ENCODE measurements at regions not wholly inside any gene's neighbourhood (a gene's known extent, or its start where the extent isn't known, plus 50 kb on each side); places are given as distances from the start of the nearest gene placed in this dataset.

DNA sequence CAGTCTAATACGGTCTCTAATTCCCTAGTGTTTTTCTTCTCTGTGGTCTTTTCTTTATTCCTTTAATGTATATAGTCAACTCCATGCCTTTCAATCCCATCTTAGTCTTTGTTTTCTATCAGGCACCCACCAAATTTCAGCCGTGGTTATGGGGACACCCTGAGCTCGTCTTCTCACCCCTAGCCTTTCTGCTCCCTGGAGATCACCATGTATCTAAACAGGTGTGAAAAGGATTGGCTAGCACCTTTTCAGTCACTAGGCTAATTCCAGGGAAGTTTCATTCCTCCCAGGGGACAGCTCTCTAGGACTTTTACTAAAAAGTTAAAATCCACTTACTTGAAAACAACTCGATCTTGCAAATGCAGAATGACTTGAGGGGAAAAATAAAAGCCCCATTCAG is 291.3 kb downstream of the ETNK1 start:
- DNase-seq, result no peak

DNA sequence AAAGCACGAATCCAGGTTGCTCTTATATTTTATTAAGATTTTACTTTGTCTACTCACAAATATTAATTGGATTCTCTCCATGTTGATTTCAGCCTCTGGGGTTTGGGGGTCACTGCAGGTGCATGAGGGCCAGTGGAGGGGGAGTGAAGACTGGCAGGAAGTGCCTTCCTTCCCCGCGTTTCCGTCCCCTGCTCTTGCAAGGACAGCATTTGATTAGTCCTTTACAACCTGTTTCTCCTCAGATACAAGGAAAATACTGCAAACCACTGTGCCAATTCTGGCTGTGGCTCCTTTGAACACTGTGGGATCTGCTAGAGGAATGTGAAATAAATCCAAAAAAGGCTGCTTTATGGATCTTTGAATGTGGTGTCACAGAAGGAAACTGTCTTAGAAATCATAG is 291.8 kb downstream of the ETNK1 start:
- no peak for DNase-seq

DNA sequence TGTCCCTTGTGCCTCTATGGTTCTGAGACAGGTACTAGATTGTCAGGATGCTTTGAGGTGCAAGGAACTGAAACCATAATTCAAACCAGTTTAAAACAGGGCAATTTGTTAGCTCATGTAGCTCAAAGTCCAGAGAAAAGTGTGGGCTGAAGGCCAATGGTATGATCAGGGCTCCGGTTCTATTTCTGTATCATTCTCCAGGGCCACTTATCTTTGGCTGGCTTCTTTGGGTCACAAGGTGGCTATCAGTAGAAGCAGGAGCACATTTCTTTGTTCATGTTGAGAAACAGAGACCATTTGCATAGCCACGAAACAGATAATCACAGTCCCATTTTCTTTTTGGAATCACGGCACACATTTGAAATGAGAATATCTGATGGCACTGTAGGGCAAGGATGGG is 294.9 kb downstream of the ETNK1 start:
- no peak for DNase-seq

DNA sequence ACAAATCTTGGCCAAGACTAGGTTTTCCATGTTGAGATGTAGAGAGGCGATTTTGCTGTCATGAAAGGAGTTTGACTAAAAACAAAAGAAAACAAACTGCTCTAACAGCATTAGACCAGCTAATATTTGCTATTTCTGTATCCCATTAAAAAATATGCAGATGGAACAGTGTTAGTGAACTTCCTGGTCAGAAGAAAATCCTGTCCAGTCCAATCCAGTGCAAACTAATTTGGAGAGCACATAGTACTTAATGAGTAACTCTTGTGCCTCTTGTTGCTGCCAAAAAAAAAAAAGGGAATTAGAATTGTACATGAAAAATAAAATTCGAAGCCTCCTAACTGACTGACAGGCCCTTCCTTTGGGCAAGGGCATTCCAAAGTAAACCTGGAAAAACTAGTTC is 298.8 kb downstream of the ETNK1 start:
- DNase-seq, result no peak

DNA sequence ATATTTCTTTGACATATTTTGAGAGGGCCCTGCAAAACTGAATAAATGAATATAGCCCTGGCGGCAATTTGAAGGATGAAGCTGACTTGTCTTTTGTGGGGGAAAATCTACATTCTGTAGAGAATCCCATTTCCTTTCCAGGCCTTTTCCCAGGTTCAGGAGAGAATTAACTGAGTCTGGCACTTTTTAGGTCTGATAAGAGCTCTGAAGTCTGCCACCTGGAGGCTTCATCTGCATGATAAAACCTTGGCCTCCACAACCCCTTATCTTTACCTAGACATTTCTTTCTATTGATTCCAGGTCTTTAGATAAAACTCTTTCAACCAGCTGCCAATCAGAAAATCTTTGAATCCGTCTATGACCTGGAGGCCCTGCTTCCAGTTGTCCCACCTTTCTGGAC is 299.4 kb downstream of the ETNK1 start:
- no peak for DNase-seq

DNA sequence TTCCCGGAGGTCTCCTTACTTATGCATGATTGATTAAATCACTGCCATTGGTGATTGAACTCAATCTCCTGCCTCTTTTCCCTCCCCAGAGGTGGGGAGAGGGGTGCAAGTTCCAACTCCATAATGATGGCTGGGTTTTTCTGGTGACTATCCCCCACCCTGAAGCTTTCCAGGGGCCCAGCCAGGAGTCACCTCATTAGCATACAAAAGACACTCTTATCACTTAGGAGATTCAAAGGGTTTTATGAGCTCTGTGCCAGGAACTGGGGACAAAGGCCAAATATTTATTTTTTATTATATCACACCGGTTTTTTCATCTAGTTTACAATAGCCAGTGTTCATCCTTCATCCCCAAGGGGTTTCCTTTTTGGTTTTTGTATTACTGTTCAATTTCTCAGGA is 300.7 kb downstream of the ETNK1 start:
- no peak for DNase-seq

DNA sequence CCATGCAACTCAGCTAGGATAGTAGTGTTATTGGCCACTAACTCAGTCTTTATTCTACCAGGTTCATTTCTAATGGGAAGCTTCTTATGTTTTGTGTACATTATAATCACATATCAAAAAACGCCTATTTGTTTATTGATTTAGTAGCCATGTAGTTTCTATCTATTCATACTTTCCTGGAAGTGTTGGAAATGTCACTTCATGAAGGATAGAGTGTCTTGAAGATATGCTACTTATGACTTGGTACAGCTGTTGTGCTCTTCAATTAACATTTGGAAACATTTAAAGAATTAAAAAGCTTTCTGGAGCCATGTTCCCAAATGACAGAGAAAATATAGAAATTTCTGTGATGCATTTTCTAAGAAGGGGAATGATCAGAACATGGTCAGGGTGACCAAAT is 307.5 kb downstream of the ETNK1 start:
- no peak for DNase-seq

DNA sequence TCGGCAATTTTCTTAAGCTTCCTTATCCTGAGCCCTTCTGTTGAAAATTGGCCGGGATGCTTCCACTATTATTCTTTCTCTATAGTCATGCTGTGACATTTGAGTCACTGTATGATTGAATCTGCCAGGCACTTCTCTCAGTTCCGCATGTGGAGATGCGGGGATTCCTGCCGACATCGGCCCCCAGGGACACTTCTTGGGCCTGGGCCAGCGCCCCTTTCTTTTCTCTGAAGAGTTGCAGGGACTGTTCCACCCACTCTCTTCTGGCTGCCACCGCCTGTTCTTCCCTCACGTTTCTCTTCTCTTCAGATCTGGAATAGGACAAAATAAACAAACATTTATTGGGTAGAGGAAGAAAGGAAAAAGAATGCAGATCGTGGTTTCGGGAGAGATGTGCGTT is 310.1 kb downstream of the ETNK1 start:
- no peak for DNase-seq

DNA sequence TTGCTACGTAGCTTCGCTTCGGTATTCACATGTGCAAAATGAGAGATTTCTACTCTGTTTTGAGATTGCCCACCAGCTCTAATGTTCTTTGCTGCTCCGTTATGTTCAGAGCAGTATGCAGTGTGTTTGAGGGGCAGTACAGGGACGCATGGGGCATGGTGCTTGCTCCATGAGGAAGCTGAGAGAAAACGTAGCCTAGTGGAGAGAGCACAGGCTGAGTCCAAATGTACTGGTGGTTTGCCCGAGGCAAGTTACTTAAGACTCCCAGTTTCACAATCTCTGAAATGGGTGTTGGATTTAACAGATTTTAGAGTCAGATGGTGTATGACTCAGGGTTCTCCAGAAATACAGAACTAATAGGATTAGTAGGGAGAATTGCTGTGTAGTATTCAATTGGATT is 310.5 kb downstream of the ETNK1 start:
- no peak for DNase-seq

DNA sequence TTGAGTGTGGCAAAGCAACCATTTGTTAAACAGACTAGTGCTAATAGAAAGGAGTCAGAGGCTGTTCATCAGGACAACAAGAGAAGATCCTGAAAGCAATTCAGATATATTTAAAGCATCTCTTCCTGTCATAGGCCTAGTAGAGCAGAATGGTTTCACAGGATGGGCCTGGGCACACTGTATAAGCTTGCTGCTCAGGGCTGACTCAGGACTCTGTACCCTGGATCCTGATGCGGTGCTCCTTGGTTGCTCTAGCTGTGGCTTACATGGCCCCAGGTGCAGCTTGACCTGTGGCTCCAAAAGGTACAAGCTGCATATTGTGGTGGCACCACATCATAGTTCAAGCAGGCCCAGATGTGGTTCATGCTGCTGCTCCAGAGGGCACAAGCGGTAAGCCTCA is 313.4 kb downstream of the ETNK1 start:
- DNase-seq, result no peak

DNA sequence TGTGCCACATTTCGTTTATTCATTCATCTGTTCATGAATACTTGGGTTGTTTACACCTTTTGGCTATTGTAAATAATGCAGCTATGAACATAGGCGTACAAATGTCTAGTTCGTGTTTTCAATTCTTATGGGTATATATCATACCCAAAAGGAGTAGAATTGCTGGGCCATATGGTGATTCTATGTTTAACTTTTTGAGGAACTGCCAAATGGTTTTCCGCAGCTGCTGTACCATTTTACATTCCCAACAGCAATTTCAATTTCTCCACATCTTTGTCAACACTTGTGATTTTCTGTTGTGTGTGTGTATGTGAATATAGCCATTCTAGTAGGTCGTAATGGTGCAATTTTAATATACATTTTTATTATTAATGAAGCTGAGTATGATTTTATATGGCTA is 326.2 kb downstream of the ETNK1 start:
- no peak for DNase-seq

DNA sequence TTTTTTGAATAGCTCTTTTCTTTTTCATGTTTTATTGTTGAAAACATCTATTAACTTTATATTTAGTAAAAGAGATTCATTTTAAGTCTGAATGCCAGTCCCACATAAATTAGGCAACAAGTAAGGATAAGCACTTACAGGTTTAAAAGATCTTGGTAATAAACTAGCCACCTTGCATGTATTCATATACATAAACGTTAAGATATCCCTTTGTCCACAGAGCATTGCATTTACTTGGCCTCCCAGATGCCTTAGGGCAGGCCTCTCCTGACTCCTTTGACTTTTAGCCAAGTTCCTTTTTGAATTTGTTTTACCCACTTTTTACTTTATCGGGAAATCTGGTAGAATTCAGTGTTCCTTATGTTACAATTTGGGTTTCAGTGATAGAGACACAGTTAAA is 331.7 kb downstream of the ETNK1 start:
- no peak for DNase-seq

DNA sequence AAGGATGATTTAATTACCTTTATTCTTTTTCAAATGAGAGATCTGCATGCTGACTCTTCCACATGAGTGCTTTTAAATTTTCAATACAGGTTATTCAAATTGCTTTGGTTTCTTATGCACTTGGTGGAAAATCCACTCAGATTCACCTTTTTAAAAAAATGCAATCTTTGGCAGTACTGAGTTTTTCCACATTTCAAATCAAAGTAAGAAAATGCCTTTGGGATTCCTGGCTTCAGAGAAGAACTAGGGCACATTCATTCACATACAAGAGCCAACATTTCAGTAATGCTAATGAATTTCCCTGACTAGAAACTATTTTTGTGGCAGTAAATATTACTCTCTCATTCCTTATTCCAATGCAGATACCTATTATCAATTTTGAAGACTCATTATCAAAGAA is 342.2 kb downstream of the ETNK1 start:
- no peak for DNase-seq

DNA sequence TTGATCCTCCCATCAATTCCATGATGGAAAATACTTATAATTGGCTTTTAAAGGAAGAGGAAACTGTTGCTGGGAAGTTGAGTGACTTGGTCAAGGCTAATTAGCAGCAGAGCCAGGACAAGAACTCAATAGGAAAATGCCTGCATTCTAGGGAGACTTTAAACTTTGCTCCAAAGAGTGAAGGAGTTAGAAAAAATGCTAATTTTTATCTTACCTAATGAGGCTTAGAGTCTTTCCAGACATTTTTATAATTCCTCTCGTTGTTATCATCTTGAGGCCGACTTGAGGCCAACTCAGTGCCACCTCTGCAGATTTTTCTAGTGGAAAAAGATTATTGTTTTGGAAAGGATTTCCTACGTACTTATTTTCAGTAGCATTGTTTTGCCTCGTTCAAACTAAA is 344.6 kb downstream of the ETNK1 start:
- DNase-seq, result no peak

DNA sequence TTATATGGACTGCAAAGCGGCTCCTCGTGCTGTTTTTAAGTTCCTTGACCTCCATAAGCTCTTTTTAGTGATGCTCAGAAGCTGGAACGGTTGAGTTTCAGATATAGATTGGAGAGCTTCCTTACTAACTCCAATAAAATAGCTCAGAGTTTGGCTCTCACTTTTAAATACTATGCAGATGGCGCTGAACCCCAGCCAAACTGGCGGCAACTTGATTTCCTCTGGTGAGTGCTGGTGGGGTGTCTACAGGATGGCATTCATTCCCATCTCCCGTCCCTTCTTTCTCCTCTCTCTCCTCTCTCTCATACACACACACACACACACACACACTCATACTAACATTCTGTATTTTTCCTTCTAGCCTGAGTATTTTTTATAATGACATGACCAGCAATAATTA is 346.3 kb downstream of the ETNK1 start:
- no peak for DNase-seq

DNA sequence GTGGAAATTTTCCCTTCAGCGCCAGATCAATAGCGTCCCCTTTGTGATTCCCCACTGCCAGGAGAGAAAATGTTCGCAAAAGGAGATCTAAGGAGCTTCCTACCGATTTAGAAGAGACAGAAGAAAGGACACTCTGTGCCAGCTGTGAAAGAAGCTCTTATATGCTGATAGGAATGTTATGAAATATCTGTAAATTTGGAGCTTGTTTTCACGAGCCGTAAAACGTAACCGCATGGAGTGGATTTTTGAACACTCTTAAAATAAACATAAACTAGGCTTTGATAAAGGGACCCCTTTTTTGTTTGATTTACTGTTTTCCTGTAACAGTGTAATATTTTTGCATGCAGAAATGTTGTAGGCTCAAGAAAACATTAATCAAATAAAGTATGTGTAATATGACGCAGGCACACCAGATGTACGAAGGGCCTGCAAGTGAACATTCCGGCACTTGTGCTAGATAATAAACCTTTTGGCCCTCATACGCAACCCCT is 346.8 kb downstream of the ETNK1 start:
- no peak for DNase-seq

DNA sequence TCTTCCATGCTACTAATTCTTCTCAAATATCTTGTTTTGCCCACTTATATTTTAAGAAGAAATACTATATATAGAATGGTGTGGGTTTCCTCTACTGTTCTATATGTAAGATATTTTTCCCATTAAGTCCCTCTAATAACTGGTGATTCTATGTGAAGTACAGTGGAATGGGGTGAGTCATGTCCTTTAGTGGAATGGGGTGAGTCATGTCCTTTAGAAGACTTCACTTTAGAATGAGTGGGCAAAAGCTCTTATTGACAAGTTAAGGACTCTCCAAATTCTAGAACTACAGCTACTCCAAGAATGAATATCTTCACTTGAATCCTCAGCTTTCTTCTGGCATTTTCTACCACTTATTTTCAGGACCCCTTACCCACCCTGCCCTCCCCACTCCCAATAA is 349.9 kb downstream of the ETNK1 start:
- no peak for DNase-seq

DNA sequence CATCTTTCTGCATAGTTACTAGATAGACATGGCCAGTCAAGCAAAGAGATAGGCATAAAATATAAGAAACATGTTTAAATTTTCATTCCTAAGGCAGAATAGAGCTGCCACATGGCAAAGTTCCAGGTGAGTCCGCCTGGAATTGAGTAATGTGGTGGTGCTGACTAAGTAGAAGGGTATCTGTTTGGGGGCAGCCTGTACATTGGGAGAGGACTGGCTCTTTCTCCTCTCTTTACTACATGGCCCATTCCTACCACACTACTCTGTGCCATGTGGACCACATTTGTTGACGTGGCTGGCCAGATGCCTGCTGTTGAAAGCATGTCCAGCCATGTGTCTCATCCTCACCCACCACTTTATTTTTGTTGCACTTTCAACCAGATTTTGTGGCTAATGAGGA is 354.0 kb downstream of the ETNK1 start:
- DNase-seq, result no peak

DNA sequence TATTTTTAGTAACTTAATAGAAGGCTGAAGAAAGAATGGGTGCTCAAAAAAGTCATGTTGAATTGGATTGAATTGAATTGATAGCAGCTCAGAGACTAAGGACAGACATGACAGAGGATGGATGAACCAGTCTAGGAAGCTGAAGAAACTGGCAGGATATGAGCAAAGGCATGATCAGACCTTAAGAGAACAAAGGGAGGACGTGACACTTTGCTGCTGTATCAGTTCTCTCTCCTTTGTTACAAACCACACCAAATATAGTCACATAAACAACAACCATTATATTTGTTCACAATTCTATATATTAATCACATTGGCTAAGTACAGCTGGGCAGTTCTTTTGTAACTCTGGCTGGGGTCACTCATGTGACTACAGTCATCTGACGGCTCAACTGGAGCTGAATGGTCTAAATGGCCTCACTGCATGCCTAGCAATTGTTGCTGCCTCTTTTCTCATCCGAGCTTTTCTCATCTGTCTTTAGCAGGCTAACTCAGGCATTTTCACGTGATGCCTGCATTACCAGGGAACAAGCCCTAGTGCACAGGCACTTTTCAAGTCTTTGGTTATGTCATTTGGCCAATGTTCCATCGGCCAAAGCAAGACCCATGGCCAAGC is 355.0 kb downstream of the ETNK1 start:
- DNase-seq, result no peak

DNA sequence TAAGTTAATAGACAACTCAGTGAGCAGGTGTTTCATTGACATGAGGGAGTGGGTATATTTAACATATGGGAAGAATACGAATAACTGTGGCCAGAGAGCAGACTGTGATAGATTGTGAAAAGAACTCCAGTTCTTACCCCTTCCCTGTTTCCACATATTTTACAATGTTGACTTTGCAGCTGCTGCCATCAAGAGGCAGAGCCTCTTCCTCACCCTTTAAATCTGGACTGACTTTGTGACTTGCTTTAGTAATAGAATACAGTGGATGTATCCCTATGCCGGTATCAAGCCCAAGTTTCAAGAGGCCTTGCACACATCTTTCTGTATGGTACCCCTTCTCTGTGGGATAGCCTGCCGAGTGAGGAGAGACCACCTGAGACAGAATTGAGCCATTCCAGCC is 356.7 kb downstream of the ETNK1 start:
- DNase-seq, result no peak

DNA sequence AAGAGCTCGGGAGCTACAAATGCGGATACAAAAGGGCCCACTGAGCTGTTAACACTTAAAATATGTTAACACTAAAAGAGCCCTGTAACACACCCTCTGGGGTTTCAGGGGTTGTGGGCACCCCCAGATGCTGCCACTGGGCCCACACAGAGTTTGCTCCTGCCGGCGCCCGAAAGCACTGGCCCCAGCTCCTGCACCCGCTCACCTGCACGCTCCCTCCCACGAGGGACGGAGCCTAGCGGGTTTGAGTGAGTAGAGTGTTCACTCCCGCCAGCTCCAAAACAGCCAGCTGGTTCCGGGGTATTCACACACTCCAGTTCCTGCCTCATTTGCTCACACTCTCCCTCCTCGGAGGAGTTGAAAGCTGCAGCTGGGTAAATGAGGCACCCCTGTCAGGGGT is 357.7 kb downstream of the ETNK1 start:
- no peak for DNase-seq

DNA sequence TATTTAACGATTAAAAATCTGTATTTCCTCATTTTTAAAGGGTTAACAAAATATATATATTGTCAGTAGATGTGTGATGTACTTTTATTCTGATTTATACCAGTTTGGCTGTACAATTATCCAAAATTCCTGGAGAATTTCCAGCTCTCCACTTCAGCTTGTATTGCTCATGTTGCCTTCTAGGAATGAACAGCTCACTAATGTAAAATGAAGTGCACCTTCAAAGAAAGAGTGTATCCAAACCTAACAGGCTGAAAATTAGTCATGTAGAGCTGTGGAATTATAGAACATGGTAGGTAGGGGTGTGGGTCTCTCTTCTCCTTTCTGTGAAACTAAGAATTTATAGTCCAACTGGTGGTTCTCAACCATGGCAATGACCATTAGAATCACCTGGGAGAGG is 362.0 kb downstream of the ETNK1 start:
- no peak for DNase-seq

DNA sequence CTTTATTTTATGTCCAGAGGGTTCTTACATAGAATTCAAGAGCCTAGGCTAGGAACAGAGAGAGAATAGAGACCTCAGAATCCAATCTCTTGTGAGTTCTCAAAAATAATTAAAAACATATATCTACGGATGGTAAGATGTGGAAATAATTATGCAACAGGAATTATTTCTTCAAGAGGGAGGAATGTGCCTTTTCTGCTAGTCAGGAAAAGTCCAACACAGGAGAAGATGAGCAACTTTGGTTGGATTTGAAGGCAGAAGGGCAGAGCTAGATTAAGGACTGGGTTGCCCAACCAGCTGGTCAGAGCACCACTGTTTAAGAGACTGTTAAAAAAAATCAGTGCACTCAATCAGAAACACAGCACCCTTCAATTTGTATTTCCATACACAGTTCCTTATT is 365.5 kb downstream of the ETNK1 start:
- DNase-seq, result no peak

DNA sequence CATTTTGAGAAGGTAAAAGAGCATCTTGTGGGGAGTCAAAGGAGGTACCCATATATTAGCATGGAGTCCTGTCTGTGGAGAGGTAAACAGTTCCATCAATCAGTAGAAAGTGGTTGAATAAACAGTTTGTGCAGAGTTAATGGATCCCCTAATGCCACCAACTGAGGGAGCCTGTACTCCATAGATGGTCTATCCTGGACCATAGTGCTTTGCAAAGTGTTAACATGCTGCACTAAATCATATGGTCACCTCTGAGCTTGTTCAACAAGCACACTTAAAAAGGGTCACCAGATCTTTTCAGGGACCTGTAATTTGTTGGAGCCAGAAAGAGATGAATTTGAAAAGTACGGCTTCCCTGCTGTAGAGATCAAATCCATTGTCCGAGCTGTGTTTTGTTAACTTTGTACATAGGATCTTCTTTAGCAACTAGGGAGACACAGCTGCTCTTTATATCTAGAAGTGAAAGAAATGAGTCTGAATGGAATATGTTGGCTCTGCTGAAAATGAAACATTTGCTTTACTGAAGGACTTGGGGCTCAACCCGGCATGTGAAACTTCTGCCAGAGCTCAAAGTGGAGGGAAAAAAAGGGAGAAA is 366.4 kb downstream of the ETNK1 start:
- DNase-seq, result no peak

DNA sequence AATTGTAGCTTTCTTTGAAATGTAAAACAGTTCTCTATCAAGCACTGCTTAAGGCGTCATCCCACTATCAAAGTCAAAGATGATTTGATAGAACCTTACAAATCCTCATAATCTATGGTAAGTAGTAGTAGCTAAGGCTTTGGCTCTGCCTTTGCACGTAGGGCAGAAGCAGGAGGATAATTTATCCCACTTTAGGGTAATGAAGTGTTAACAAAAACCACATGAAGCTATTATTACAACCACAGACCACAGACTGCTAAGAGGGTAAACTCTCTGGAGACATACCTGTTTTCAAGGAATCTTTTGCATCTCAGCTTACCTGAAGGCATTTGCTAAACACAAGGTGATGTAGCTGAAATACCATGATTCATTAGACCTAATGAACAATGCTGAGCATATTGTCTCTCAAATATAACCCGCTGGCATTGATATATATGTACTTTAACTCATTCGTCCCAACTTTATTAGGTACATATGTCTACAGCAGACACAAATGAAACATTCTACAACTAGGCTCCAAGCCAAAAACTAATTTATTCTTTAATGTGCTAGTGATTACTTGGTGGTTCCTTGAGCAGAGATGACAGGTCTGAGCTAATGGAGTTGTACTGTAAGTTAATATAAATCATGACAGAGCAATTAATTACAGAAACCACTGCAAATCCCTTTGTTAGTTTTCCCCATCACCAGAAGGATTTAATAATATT is 368.8 kb downstream of the ETNK1 start:
- DNase-seq, result no peak
